ENCODE measurements at regions not wholly inside any gene's neighbourhood (a gene's known extent, or its start where the extent isn't known, plus 50 kb on each side); places are given as distances from the start of the nearest gene placed in this dataset.

GRCh38 chrX:75963774-75964173 lies 178.7 kb upstream of the MAGEE2 start (continued):
- TF ChIP-seq ZNF114 (CRISPR knock-in tag; IDR thresholded peaks at IDR 0.05) (no peak), EZH2 (IDR thresholded peaks at IDR 0.05; ENCODE audit: low read depth, unreplicated experiment) (no peak)

- no peak for ATAC-seq
- no peaks in the 10 kb centered on the region for H3F3A ChIP-seq (replicated peaks; ENCODE audit: low read depth)
- no peaks in the 10 kb centered on the region for H3K79me2 ChIP-seq (replicated peaks; ENCODE audit: insufficient read depth)
- H3K27me3 Mint-ChIP-seq (ENCODE audit: insufficient read depth, low read depth, poor library complexity), result no peaks in the 10 kb centered on the region
- H3K27me3 ChIP-seq (ENCODE audit: insufficient read depth), result no peaks in the 10 kb centered on the region
- no peaks in the 10 kb centered on the region for H3K4me1 Mint-ChIP-seq
- no peaks in the 10 kb centered on the region; the same call in 1 of the 3 replicates for H3K9me3 Mint-ChIP-seq
- H3K9me2 ChIP-seq (ENCODE audit: insufficient read depth), result no peaks in the 10 kb centered on the region
- H2AFZ ChIP-seq, result no peak overlapping the region
- DNase-seq (ENCODE audit: low spot score), result peak; percentile 39
- no peak overlapping the region for H3K27ac ChIP-seq (ENCODE audit: low read depth)
- H3K36me3 ChIP-seq (ENCODE audit: insufficient read depth), result no peaks in the 10 kb centered on the region
- H3K4me2 ChIP-seq, result no peak overlapping the region
- TF ChIP-seq ETS1 (IDR thresholded peaks at IDR 0.05) (no peak), ZNF114 (CRISPR knock-in tag; IDR thresholded peaks at IDR 0.05) (no peak)
- TF ChIP-seq, protein P1, sequence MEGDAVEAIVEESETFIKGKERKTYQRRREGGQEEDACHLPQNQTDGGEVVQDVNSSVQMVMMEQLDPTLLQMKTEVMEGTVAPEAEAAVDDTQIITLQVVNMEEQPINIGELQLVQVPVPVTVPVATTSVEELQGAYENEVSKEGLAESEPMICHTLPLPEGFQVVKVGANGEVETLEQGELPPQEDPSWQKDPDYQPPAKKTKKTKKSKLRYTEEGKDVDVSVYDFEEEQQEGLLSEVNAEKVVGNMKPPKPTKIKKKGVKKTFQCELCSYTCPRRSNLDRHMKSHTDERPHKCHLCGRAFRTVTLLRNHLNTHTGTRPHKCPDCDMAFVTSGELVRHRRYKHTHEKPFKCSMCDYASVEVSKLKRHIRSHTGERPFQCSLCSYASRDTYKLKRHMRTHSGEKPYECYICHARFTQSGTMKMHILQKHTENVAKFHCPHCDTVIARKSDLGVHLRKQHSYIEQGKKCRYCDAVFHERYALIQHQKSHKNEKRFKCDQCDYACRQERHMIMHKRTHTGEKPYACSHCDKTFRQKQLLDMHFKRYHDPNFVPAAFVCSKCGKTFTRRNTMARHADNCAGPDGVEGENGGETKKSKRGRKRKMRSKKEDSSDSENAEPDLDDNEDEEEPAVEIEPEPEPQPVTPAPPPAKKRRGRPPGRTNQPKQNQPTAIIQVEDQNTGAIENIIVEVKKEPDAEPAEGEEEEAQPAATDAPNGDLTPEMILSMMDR (conservative IDR thresholded peaks at IDR 0.05; ENCODE audit: low read depth in 2 of 2), result peak; percentile 48 to 61
- no peak overlapping the region for H3K4me3 ChIP-seq
- no peak overlapping the region for H3K27ac Mint-ChIP-seq
- no peaks in the 10 kb centered on the region for H3K4me1 ChIP-seq (ENCODE audit: insufficient read depth)
- no peaks in the 10 kb centered on the region for H4K20me1 ChIP-seq (replicated peaks; ENCODE audit: insufficient read depth)
- H3K36me3 Mint-ChIP-seq (ENCODE audit: low read depth), result peaks cover 5% of the 10 kb centered on the region; the same call in 1 of the 3 replicates
- no peak overlapping the region for H3K4me3 Mint-ChIP-seq
These were observed 183.2 kb upstream of the MAGEE2 start for GRCh38 chrX:75968293-75968692.

GRCh38 chrX:75986976-75987375 lies 185.9 kb upstream of the PBDC1 start:
- Mint-ChIP-seq H3K27ac (no peak overlapping the region), H3K4me1 (no peaks in the 10 kb centered on the region), H3K9me3 (no peaks in the 10 kb centered on the region; the same call in 1 of the 3 replicates), H3K36me3 (ENCODE audit: low read depth) (no peaks in the 10 kb centered on the region), H3K27me3 (ENCODE audit: insufficient read depth, low read depth, poor library complexity) (no peaks in the 10 kb centered on the region), H3K4me3 (no peak overlapping the region)
- no peaks in the 10 kb centered on the region for H3K4me1 ChIP-seq (ENCODE audit: insufficient read depth)
- no peak overlapping the region for H3K4me2 ChIP-seq
- ATAC-seq, result no peak
- H3K79me2 ChIP-seq (replicated peaks; ENCODE audit: insufficient read depth), result no peaks in the 10 kb centered on the region
- no peaks in the 10 kb centered on the region for H3K36me3 ChIP-seq (ENCODE audit: insufficient read depth)
- H3K27ac ChIP-seq (ENCODE audit: low read depth), result no peak overlapping the region
- H4K20me1 ChIP-seq (replicated peaks; ENCODE audit: insufficient read depth), result no peaks in the 10 kb centered on the region
- no peaks in the 10 kb centered on the region for H3K27me3 ChIP-seq (ENCODE audit: insufficient read depth)
- no peak overlapping the region for H3K4me3 ChIP-seq
- no peak overlapping the region for H2AFZ ChIP-seq
- no peaks in the 10 kb centered on the region for H3K9me2 ChIP-seq (ENCODE audit: insufficient read depth)
- DNase-seq (ENCODE audit: low spot score), result no peak
- no peaks in the 10 kb centered on the region for H3F3A ChIP-seq (replicated peaks; ENCODE audit: low read depth)
- TF ChIP-seq, protein P1 (conservative IDR thresholded peaks at IDR 0.05; ENCODE audit: low read depth in 2 of 2), result no peak
- TF ChIP-seq REST (IDR thresholded peaks at IDR 0.05; ENCODE audit: unreplicated experiment) (no peak), EZH2phosphoT487 (IDR thresholded peaks at IDR 0.05; ENCODE audit: unreplicated experiment) (no peak), CREB1 (CRISPR knock-in tag; IDR thresholded peaks at IDR 0.05; ENCODE audit: low read depth) (no peak), EZH2 (IDR thresholded peaks at IDR 0.05; ENCODE audit: low read depth, unreplicated experiment) (no peak), ZNF331 (CRISPR knock-in tag; IDR thresholded peaks at IDR 0.05; ENCODE audit: low read depth) (no peak)

Measured in GM23338 (cell line).